K562 (cell line): ENCODE measurements at regions not wholly inside any gene's neighbourhood (a gene's known extent, or its start where the extent isn't known, plus 50 kb on each side); places are given as distances from the start of the nearest gene placed in this dataset.

ENCODE experiments used
- ATAC-seq: fragments of 200-7000 bp; cut with Tn5 transposase; 3 replicates; pipeline ENCODE4 v1.9.1; 2020; ENCODE audit warnings: moderate library complexity
- BruUV-seq: library from RNA; stranded (reverse); fragments of 400-500 nt; replicated peaks from 2 replicates; lab custom pipeline; 2021; lab: Mats Ljungman, UMichigan
- CTCF ChIA-PET: fragments of 300-600 bp; formaldehyde crosslinking; extraction: SDS; loops from one replicate; lab custom pipeline; 2021; ENCODE audit warnings: low intra/inter-chr PET ratio; lab: Yijun Ruan, JAX
- POLR2A ChIA-PET: fragments of 300-600, 350-650 bp; sonication (Branson Sonifier 250); formaldehyde crosslinking; extraction: SDS; loops from one replicate; lab custom pipeline; 2021; ENCODE audit warnings: antibody characterized with exemption, inconsistent platforms; lab: Yijun Ruan, JAX
- DNase-seq, 4 experiments: peaks; one replicate each; pipeline versions ENCODE4 v3.0.0 to v3.0.0-alpha.2; 2011 to 2018; ENCODE audit warnings: low spot score in 3 of 4, mixed read lengths in 3 of 4; ENCODE audit errors: extremely low read depth in 1 of 4
- FAIRE-seq: peaks from 2 replicates; lab custom pipeline; 2011; peaks lifted over from hg19 to GRCh38; lab: Jason Lieb, UNC
- H2AFZ ChIP-seq: 2 replicates; pipeline ENCODE4 v1.6.0; 2011; ENCODE audit warnings: low read depth, low read length, control low read depth, inconsistent platforms
- H3K27ac ChIP-seq: fragments of 200-600 bp; 3 replicates; pipeline ENCODE4 v1.8.0; 2011; ENCODE audit warnings: low read depth, mild to moderate bottlenecking, control low read depth, inconsistent platforms, low read length, moderate library complexity, mixed read lengths; ENCODE audit errors: extremely low read depth
- H3K27me3 ChIP-seq, 2 experiments: fragments of 300-600 bp in 1 of 2; 2 replicates in 1 of 2; 3 replicates in 1 of 2; pipeline versions ENCODE4 v1.6.0 to v1.8.0; 2011; ENCODE audit warnings: inconsistent platforms in 2 of 2, low read length in 2 of 2, mild to moderate bottlenecking in 1 of 2, mixed read lengths in 1 of 2, moderate library complexity in 1 of 2; ENCODE audit not compliant: control insufficient read depth in 2 of 2, insufficient read depth in 2 of 2
- H3K36me3 ChIP-seq: fragments of 300-600 bp; 3 replicates; pipeline ENCODE4 v1.8.0; 2011; ENCODE audit warnings: mild to moderate bottlenecking, low read length, inconsistent platforms; ENCODE audit not compliant: control insufficient read depth, insufficient read depth
- H3K4me1 ChIP-seq, 2 experiments: fragments of 200-600 bp in 1 of 2; replicated peaks in 1 of 2; 2 replicates in 1 of 2; 3 replicates in 1 of 2; pipeline versions ENCODE4 v1.5.1 to v1.8.0; 2011; ENCODE audit warnings: inconsistent platforms in 2 of 2, low read length in 2 of 2, mild to moderate bottlenecking in 1 of 2, mixed read lengths in 1 of 2, moderate library complexity in 1 of 2; ENCODE audit not compliant: control insufficient read depth in 2 of 2, insufficient read depth in 2 of 2
- H3K4me2 ChIP-seq: 2 replicates; pipeline ENCODE4 v1.6.1; 2011; ENCODE audit warnings: low read length, control low read depth, inconsistent platforms, mixed read lengths; ENCODE audit not compliant: insufficient read depth
- H3K4me3 ChIP-seq: fragments of 200-600 bp; sonication (generic), shearing (Covaris generic); 2 replicates; pipeline ENCODE4 v1.5.1; 2016; ENCODE audit warnings: control low read depth, inconsistent platforms
- H3K79me2 ChIP-seq: fragments of 200-600 bp; 3 replicates; pipeline ENCODE4 v1.8.0; 2011; ENCODE audit warnings: low read length, inconsistent platforms; ENCODE audit not compliant: control insufficient read depth, insufficient read depth
- H3K9ac ChIP-seq, 2 experiments: 2 replicates each; pipeline versions ENCODE4 v1.6.0 to v1.6.1; 2011; ENCODE audit warnings: low read depth in 2 of 2, low read length in 2 of 2, control low read depth in 1 of 2, inconsistent platforms in 1 of 2, mild to moderate bottlenecking in 1 of 2, mixed read lengths in 1 of 2; ENCODE audit not compliant: insufficient read depth in 1 of 2
- H3K9me1 ChIP-seq: one replicate; pipeline ENCODE4 v1.6.0; 2011; ENCODE audit warnings: inconsistent platforms, mild to moderate bottlenecking, low read length, moderate library complexity; ENCODE audit not compliant: control insufficient read depth, insufficient read depth
- H3K9me3 ChIP-seq: replicated peaks from 2 replicates; pipeline ENCODE4 v1.5.1; 2011; ENCODE audit warnings: low read depth, low read length, inconsistent platforms; ENCODE audit not compliant: control insufficient read depth, insufficient read depth
- H4K20me1 ChIP-seq: replicated peaks from 2 replicates; pipeline ENCODE4 v1.6.1; 2011; ENCODE audit warnings: low read length, inconsistent platforms, mixed read lengths; ENCODE audit not compliant: control insufficient read depth, insufficient read depth
- BRCA1 ChIP-seq, 2 experiments: fragments of 450-650 bp in 1 of 2; sonication (generic) in 1 of 2; formaldehyde crosslinking in 1 of 2; IDR thresholded peaks; 2 replicates each; pipeline versions ENCODE4 v1.5.0 to v1.6.1; 2017 to 2020; ENCODE audit warnings: mild to moderate bottlenecking in 1 of 2, missing genetic modification reagents in 1 of 2
- CBX1 ChIP-seq: sonication (generic); IDR thresholded peaks from 2 replicates; pipeline ENCODE4 v1.6.1; 2016; ENCODE audit warnings: antibody characterized with exemption, low read depth, mild to moderate bottlenecking
- FOXM1 ChIP-seq, 2 experiments: fragments of 450-650 bp in 1 of 2; sonication (generic) in 1 of 2; formaldehyde crosslinking in 1 of 2; IDR thresholded peaks; 2 replicates each; pipeline versions ENCODE4 v1.6.1 to v1.9.0; 2017 to 2022; ENCODE audit warnings: low read depth in 2 of 2, mild to moderate bottlenecking in 2 of 2, missing genetic modification reagents in 1 of 2, moderate library complexity in 1 of 2
- KLF6 ChIP-seq: fragments of 250-450 bp; sonication (Bioruptor Pico); IDR thresholded peaks from 2 replicates; pipeline ENCODE4 v1.4.0; 2020; ENCODE audit warnings: mild to moderate bottlenecking, moderate library complexity, borderline replicate concordance
- TOE1 ChIP-seq, 2 experiments: fragments of 450-650 bp in 1 of 2; sonication (generic) in 1 of 2; formaldehyde crosslinking in 1 of 2; IDR thresholded peaks; 2 replicates each; pipeline versions ENCODE4 v1.7.1 to v1.8.0; 2016 to 2022; ENCODE audit warnings: borderline replicate concordance in 2 of 2, mild to moderate bottlenecking in 2 of 2, antibody characterized with exemption in 1 of 2, inconsistent platforms in 1 of 2, low read depth in 1 of 2, missing genetic modification reagents in 1 of 2, moderate library complexity in 1 of 2
- ZNF165 ChIP-seq: fragments of 250-450 bp; sonication (Bioruptor Pico); IDR thresholded peaks from 2 replicates; pipeline ENCODE4 v1.4.0; 2020; ENCODE audit warnings: borderline replicate concordance
- ZNF766 ChIP-seq: fragments of 200-800 bp; sonication (Bioruptor generic); conservative IDR thresholded peaks from 2 replicates; pipeline ENCODE4 v1.6.1; 2016; ENCODE audit warnings: missing genetic modification characterization, missing compliant biosample characterization
- WGBS: fragments of 100-300 bp; shearing (Covaris generic); methylation state at CpG from one replicate; pipeline ENCODE4 v1.1.6; 2016; ENCODE audit warnings: low coverage, mixed read lengths; ENCODE audit not compliant: insufficient coverage; ENCODE audit errors: missing lambda C conversion rate; 5-methylcytosine and 5-hydroxymethylcytosine counted together
- in situ Hi-C: fragments of 300-500 bp; cut with MboI; formaldehyde crosslinking; loops from 4 replicates; pipeline ENCODE4 v1.15.0; 2018; ENCODE audit warnings: inconsistent platforms, mixed read lengths
- intact Hi-C: fragments of 100-400 bp; cut with micrococcal nuclease; formaldehyde crosslinking; loops from 2 replicates; pipeline ENCODE4 v1.14.2; 2022
- TF ChIP-seq, protein P1 (sequence below), 2 experiments: IDR thresholded peaks in 1 of 2; conservative IDR thresholded peaks in 1 of 2; 2 replicates each; pipeline ENCODE4 v1.6.1; 2016; ENCODE audit warnings: low read depth in 2 of 2, mild to moderate bottlenecking in 1 of 2, missing compliant biosample characterization in 1 of 2, missing genetic modification characterization in 1 of 2, moderate library complexity in 1 of 2
- TF ChIP-seq, protein P2 (sequence below): fragments of 250-450 bp; sonication (Bioruptor Pico); IDR thresholded peaks from 2 replicates; pipeline ENCODE4 v1.8.0; 2022; ENCODE audit warnings: inconsistent platforms

DNA sequence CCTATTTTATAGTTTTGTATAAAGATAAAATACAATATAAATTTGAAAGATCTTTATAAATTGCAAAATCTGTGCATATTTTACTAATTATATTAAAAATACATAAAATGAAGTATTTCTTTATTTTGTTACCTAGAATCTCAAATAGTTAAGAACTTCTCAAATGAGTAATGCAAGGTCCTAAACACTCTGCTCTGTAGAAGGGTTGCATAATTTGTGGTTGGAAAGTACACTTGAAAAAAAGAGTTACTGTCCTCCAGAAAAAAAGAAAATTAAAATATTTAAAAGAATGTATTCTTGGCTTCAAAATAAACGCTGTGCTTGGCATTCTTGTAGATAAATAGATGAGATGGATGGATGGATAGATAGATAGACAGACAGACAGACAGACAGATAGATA is 428.8 kb upstream of the CDH6 start (continued):
- no peak for TF ChIP-seq KLF6 (CRISPR knock-in tag)
- TF ChIP-seq, all 486 proteins: peak for 0

DNA sequence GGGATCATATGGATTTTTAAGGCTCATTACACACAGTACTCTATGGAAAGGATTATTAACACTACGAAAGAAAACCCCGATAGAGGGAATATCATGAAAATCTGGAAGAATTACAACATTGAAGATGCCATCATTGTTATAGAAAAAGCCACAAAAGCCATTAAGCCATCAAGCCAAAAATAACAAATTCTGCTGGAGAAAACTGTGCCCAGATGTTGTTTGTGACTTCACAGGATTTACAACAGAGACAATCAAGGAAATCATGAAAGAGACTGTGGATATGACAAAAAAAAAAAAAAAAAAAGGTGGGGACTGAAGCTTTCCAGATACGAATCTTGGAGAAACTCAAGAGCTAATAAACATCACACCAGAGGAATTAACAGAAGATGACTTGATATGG is 433.8 kb upstream of the CDH6 start:
- no peaks in the 10 kb centered on the region for H3K9me3 ChIP-seq
- intact Hi-C loops = no loop called here

More for the DNA sequence above, 433.8 kb upstream of the CDH6 start:
- in situ Hi-C loops = no loop called here
- Histone ChIP-seq H2AFZ (no peak overlapping the region), H4K20me1 (no peaks in the 10 kb centered on the region), H3K36me3 (no peaks in the 10 kb centered on the region), H3K4me3 (no peak overlapping the region), H3K4me1 (no peaks in the 10 kb centered on the region), H3K9ac (no peak overlapping the region), H3K4me2 (no peak overlapping the region), H3K79me2 (no peaks in the 10 kb centered on the region), H3K27me3 (no peaks in the 10 kb centered on the region), H3K27ac (no peak overlapping the region), H3K9me1 (no peaks in the 10 kb centered on the region)
- DNase-seq (no peak), FAIRE-seq (no peak), ATAC-seq (no peak)
- POLR2A ChIA-PET = no interaction called here
- TF ChIP-seq BRCA1 (IDR thresholded peaks at IDR 0.05) = no peak
- TF ChIP-seq BRCA1 (CRISPR knock-in tag; IDR thresholded peaks at IDR 0.05) = no peak
- TF ChIP-seq ZNF766 = no peak
- no peak for TF ChIP-seq TOE1 (IDR thresholded peaks at IDR 0.05; ENCODE audit: borderline replicate concordance)
- no peak for TF ChIP-seq TOE1 (CRISPR knock-in tag; IDR thresholded peaks at IDR 0.05; ENCODE audit: borderline replicate concordance, low read depth)
- no peak for TF ChIP-seq CBX1
- TF ChIP-seq FOXM1 (IDR thresholded peaks at IDR 0.05; ENCODE audit: low read depth) = no peak
- no peak for TF ChIP-seq FOXM1 (CRISPR knock-in tag; IDR thresholded peaks at IDR 0.05; ENCODE audit: low read depth)
- TF ChIP-seq ZNF165 (CRISPR knock-in tag) = no peak
- TF ChIP-seq, protein P1, sequence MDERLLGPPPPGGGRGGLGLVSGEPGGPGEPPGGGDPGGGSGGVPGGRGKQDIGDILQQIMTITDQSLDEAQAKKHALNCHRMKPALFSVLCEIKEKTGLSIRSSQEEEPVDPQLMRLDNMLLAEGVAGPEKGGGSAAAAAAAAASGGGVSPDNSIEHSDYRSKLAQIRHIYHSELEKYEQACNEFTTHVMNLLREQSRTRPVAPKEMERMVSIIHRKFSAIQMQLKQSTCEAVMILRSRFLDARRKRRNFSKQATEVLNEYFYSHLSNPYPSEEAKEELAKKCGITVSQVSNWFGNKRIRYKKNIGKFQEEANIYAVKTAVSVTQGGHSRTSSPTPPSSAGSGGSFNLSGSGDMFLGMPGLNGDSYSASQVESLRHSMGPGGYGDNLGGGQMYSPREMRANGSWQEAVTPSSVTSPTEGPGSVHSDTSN (CRISPR knock-in tag; IDR thresholded peaks at IDR 0.05; ENCODE audit: low read depth) = no peak
- TF ChIP-seq, protein P1 (tag; conservative IDR thresholded peaks at IDR 0.05; ENCODE audit: low read depth) = no peak
- TF ChIP-seq, protein P2, sequence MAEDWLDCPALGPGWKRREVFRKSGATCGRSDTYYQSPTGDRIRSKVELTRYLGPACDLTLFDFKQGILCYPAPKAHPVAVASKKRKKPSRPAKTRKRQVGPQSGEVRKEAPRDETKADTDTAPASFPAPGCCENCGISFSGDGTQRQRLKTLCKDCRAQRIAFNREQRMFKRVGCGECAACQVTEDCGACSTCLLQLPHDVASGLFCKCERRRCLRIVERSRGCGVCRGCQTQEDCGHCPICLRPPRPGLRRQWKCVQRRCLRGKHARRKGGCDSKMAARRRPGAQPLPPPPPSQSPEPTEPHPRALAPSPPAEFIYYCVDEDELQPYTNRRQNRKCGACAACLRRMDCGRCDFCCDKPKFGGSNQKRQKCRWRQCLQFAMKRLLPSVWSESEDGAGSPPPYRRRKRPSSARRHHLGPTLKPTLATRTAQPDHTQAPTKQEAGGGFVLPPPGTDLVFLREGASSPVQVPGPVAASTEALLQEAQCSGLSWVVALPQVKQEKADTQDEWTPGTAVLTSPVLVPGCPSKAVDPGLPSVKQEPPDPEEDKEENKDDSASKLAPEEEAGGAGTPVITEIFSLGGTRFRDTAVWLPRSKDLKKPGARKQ (CRISPR knock-in tag) = no peak
- CTCF ChIA-PET = no interaction called here
- 2% methylated on average over 3 of the region's 3 CpGs for WGBS
- BruUV-seq = no TSS peak
